ENCODE measurements at regions not wholly inside any gene's neighbourhood (a gene's known extent, or its start where the extent isn't known, plus 50 kb on each side); places are given as distances from the start of the nearest gene placed in this dataset.

DNA sequence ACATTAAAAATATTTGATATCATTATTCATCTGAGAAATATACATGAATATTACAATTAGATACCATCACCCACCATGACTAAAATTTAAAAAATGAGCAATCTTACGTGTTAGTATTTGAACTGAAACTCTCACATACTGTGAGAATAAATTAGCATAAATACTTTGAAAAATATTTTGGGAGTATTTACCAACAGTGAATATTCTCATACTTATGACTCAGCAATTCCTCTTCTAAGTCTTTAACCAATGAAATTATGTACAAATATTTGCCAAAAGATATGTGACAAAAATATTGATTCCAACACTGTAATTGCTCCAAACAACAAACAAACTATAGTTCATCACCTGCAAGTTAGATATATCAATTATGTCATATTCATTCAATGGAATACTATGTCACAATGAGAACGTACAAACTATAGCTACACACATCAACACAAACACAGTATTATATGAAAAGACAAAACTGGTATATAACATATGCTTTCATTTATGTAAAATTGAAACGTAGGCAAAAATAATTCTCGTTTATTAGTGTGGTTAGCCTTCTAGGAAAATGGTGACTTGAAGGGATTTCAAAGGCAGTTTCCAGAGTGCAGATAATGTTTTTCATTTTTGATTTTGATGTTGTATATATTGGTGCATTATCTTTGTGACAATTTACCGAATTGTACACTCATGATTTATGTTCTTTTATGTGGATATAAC lies 742.2 kb downstream of the SLC16A7 start:
- Histone ChIP-seq H3K27ac (ENCODE audit: low read depth in 2 of 2, low read length in 1 of 2) (no peak overlapping the region), H3K27me3 (ENCODE audit: control insufficient read depth in 1 of 2, insufficient read depth in 2 of 2, low read length in 2 of 2) (no peaks in the 10 kb centered on the region), H3K9me3 (ENCODE audit: control insufficient read depth in 2 of 2, insufficient read depth in 1 of 2, low read depth in 1 of 2, low read length in 1 of 2) (no peaks in the 10 kb centered on the region), H3K4me1 (ENCODE audit: control insufficient read depth in 2 of 2, insufficient read depth in 2 of 2, low read length in 1 of 2) (no peaks in the 10 kb centered on the region), H3K36me3 (ENCODE audit: control insufficient read depth in 2 of 2, insufficient read depth in 2 of 2, low read length in 1 of 2) (no peaks in the 10 kb centered on the region), H3K4me3 (ENCODE audit: low read depth in 1 of 2, low read length in 2 of 2) (no peak overlapping the region)
- 78 to 87% methylated on average over 5 of the region's 5 CpGs for WGBS, 2 donors

DNA sequence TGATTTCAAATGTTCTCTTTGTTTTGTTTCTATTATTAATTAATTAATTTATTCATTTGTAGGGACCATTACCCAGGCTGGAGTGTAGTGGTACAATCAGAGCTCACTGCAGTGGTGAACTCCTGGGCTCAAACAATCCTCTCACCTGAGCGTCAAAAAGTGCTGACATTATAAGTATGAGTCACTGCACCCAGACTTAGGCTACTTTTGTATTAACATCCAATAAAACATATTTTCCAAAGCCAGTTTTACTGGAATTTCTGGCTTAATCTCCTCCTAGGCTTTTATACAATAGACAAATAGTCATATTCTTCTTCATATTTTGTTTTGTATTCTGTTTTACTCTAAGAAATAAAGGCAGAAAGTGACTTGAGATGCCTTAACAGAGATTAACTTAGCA lies 749.6 kb downstream of the SLC16A7 start:
- Histone ChIP-seq H3K4me3 (ENCODE audit: low read depth in 1 of 2, low read length in 2 of 2) (no peak overlapping the region), H3K4me1 (ENCODE audit: control insufficient read depth in 2 of 2, insufficient read depth in 2 of 2, low read length in 1 of 2) (no peaks in the 10 kb centered on the region), H3K27me3 (ENCODE audit: control insufficient read depth in 1 of 2, insufficient read depth in 2 of 2, low read length in 2 of 2) (no peaks in the 10 kb centered on the region), H3K9me3 (ENCODE audit: control insufficient read depth in 2 of 2, insufficient read depth in 1 of 2, low read depth in 1 of 2, low read length in 1 of 2) (no peaks in the 10 kb centered on the region), H3K27ac (ENCODE audit: low read depth in 2 of 2, low read length in 1 of 2) (no peak overlapping the region), H3K36me3 (ENCODE audit: control insufficient read depth in 2 of 2, insufficient read depth in 2 of 2, low read length in 1 of 2) (no peaks in the 10 kb centered on the region)
- 46 to 55% methylated on average over 1 of the region's 1 CpG for WGBS, 2 donors

DNA sequence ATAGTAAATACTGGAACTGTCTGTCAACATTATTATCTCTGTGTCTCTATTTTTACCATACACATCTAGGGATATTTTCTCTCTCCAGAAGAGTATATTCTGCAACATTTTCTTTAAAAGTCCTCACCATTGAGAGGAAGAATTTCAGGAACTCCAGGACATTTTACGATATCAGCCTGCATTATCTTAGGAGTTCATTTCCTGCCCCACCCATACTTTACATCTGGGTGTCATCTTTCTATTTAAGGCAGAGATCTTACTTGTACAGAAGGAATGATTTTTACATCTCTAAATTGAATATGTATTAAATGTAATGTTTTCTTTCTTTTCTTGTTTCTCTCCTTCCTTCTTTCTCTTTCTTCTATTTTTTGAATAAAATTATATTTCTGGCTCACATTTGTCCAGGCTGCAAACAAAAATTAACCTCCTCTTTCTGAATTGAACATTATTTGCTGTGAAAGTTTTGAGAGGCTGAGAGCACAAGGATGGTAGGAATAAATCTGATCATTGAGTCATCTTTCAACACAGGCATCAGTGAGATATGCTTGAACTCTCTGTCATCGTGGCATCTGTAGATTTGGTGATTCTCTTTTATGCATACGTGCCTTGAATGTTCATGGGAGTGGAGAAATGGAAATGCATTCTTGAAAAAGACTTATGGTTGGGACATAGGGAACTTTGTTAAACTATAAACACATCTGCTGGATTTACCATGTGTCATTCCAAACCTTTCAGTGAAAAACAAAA lies 753.6 kb downstream of the SLC16A7 start:
- H3K4me1 ChIP-seq (ENCODE audit: control insufficient read depth in 2 of 2, insufficient read depth in 2 of 2, low read length in 1 of 2), result no peaks in the 10 kb centered on the region
- 70 to 86% methylated on average over 3 of the region's 3 CpGs for WGBS, 2 donors
- H3K4me3 ChIP-seq (ENCODE audit: low read depth in 1 of 2, low read length in 2 of 2), result no peak overlapping the region
- no peaks in the 10 kb centered on the region for H3K9me3 ChIP-seq (ENCODE audit: control insufficient read depth in 2 of 2, insufficient read depth in 1 of 2, low read depth in 1 of 2, low read length in 1 of 2)
- no peak overlapping the region for H3K27ac ChIP-seq (ENCODE audit: low read depth in 2 of 2, low read length in 1 of 2)
- peaks cover 0 to 2% of the 10 kb centered on the region in 2 donors for H3K27me3 ChIP-seq (ENCODE audit: control insufficient read depth in 1 of 2, insufficient read depth in 2 of 2, low read length in 2 of 2)
- no peaks in the 10 kb centered on the region for H3K36me3 ChIP-seq (ENCODE audit: control insufficient read depth in 2 of 2, insufficient read depth in 2 of 2, low read length in 1 of 2)

DNA sequence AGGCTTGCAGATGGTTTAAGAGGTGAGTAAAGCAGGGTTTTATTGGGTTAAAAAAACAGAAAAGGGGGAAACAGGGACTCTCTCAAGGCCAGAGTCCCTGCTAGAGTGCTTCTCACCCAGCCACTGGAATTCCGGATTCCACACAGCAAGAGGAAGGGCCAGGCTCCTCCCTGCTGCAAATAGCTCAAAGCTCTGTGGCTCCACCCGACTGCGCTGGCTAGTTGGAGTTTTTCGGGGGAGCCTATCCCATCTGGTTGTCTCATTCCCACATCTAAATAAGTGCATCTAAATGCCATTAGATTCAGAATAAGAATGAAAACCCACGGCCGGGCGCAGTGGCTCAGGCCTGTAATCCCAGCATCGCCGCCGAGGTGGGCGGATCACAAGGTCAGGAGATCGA lies 791.5 kb downstream of the SLC16A7 start:
- Histone ChIP-seq H3K27me3 (ENCODE audit: control insufficient read depth in 1 of 2, insufficient read depth in 2 of 2, low read length in 2 of 2) (no peaks in the 10 kb centered on the region), H3K4me1 (ENCODE audit: control insufficient read depth in 2 of 2, insufficient read depth in 2 of 2, low read length in 1 of 2) (no peaks in the 10 kb centered on the region), H3K36me3 (ENCODE audit: control insufficient read depth in 2 of 2, insufficient read depth in 2 of 2, low read length in 1 of 2) (no peaks in the 10 kb centered on the region), H3K4me3 (ENCODE audit: low read depth in 1 of 2, low read length in 2 of 2) (no peak overlapping the region), H3K27ac (ENCODE audit: low read depth in 2 of 2, low read length in 1 of 2) (no peak overlapping the region), H3K9me3 (ENCODE audit: control insufficient read depth in 2 of 2, insufficient read depth in 1 of 2, low read depth in 1 of 2, low read length in 1 of 2) (peaks cover 2 to 5% of the 10 kb centered on the region in 2 donors)
- WGBS, 2 donors, result 95 to 97% methylated on average over 12 of the region's 12 CpGs

DNA sequence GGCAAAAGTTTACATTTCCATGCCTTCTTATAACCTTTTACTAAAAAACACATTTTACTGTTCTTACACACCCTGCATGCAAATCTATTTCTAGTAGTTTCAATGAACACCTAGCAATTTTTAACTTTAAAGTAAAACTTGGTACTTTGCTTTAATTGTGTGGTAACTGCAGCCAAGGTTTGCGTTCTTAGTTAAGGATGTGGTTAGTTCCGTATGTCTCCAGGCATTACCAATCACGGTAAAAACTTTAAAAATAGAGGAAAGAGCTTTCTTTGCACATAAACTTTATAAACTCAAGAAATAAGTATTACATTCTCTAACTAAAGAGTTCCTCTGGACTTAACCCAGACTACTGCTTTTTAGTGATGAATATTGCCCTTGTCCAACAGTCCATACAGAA lies 795.2 kb downstream of the SLC16A7 start:
- H3K27me3 ChIP-seq (ENCODE audit: control insufficient read depth in 1 of 2, insufficient read depth in 2 of 2, low read length in 2 of 2), result no peaks in the 10 kb centered on the region
- H3K27ac ChIP-seq (ENCODE audit: low read depth in 2 of 2, low read length in 1 of 2), result no peak overlapping the region
- H3K9me3 ChIP-seq (ENCODE audit: control insufficient read depth in 2 of 2, insufficient read depth in 1 of 2, low read depth in 1 of 2, low read length in 1 of 2), result peaks cover 2 to 5% of the 10 kb centered on the region in 2 donors
- no peaks in the 10 kb centered on the region for H3K4me1 ChIP-seq (ENCODE audit: control insufficient read depth in 2 of 2, insufficient read depth in 2 of 2, low read length in 1 of 2)
- 65% methylated on average over 3 of the region's 3 CpGs for WGBS, 2 donors
- H3K36me3 ChIP-seq (ENCODE audit: control insufficient read depth in 2 of 2, insufficient read depth in 2 of 2, low read length in 1 of 2), result no peaks in the 10 kb centered on the region
- H3K4me3 ChIP-seq (ENCODE audit: low read depth in 1 of 2, low read length in 2 of 2), result no peak overlapping the region

DNA sequence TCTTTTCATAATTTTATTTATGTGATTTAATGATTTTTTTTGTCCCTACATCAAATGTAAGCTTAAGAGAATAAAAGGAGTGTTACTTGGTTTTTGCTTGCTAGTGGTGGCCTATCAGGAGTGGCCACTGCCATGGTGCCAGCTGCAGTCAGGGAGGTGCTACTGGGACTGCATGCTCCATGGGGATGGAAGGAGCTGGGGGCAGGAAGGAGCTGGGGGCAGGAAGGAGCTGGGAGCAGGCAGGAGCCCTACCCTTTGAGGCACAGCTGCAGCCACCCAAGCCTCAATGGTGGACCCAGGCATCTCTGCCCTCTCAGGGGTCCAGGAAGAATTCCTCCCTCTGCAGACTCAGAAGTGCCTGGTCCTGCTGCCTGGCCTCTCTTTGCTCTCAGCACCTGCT lies 796.0 kb downstream of the SLC16A7 start:
- H3K27ac ChIP-seq (ENCODE audit: low read depth in 2 of 2, low read length in 1 of 2), result no peak overlapping the region
- no peaks in the 10 kb centered on the region for H3K27me3 ChIP-seq (ENCODE audit: control insufficient read depth in 1 of 2, insufficient read depth in 2 of 2, low read length in 2 of 2)
- no peaks in the 10 kb centered on the region for H3K4me1 ChIP-seq (ENCODE audit: control insufficient read depth in 2 of 2, insufficient read depth in 2 of 2, low read length in 1 of 2)
- peaks cover 2 to 5% of the 10 kb centered on the region in 2 donors for H3K9me3 ChIP-seq (ENCODE audit: control insufficient read depth in 2 of 2, insufficient read depth in 1 of 2, low read depth in 1 of 2, low read length in 1 of 2)
- no peak overlapping the region for H3K4me3 ChIP-seq (ENCODE audit: low read depth in 1 of 2, low read length in 2 of 2)
- H3K36me3 ChIP-seq (ENCODE audit: control insufficient read depth in 2 of 2, insufficient read depth in 2 of 2, low read length in 1 of 2), result no peaks in the 10 kb centered on the region

DNA sequence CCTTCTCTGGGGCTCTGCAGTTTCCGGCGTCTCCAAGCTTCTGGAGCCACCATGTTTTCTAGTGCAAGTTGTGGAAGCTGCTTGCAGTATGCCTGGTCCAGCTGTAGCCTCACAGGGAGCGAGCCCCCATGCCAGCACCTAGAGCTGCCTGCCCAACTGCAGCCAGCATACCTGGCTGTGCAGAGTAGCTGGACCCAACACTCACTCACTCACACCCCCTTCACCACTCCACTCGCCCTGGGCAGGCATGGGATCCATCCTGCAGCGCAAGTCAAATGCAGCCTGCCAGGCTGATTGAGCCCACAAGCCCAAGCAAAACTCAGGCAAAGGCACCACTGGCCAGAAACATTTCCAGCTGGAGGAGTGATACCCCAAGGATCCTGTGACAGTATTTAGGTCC lies 797.3 kb downstream of the SLC16A7 start:
- Histone ChIP-seq H3K36me3 (ENCODE audit: control insufficient read depth in 2 of 2, insufficient read depth in 2 of 2, low read length in 1 of 2) (no peaks in the 10 kb centered on the region), H3K9me3 (ENCODE audit: control insufficient read depth in 2 of 2, insufficient read depth in 1 of 2, low read depth in 1 of 2, low read length in 1 of 2) (peaks cover 2 to 5% of the 10 kb centered on the region in 2 donors), H3K27ac (ENCODE audit: low read depth in 2 of 2, low read length in 1 of 2) (no peak overlapping the region), H3K27me3 (ENCODE audit: control insufficient read depth in 1 of 2, insufficient read depth in 2 of 2, low read length in 2 of 2) (no peaks in the 10 kb centered on the region), H3K4me1 (ENCODE audit: control insufficient read depth in 2 of 2, insufficient read depth in 2 of 2, low read length in 1 of 2) (no peaks in the 10 kb centered on the region), H3K4me3 (ENCODE audit: low read depth in 1 of 2, low read length in 2 of 2) (no peak overlapping the region)
- 83 to 85% methylated on average over 5 of the region's 5 CpGs for WGBS, 2 donors

DNA sequence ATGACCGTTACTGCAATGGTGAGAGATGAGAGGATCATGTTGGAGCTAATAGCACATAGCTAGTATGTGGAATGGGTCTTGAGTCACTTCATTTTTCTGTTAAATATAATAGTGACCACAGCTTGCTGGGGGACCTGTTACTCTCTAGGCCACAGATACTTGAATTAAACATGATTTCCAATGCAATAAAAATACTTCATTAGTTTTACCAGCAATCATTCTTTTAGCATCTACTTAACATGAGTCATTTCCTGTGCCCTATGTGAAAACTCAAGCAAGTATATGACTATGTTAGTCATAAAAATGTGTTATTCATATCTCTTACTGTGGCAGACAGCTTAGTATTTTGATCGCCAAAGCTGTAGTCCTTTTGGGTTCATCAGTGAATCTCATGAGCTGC lies 798.8 kb downstream of the SLC16A7 start:
- no peak overlapping the region for H3K4me3 ChIP-seq (ENCODE audit: low read depth in 1 of 2, low read length in 2 of 2)
- H3K27me3 ChIP-seq (ENCODE audit: control insufficient read depth in 1 of 2, insufficient read depth in 2 of 2, low read length in 2 of 2), result no peaks in the 10 kb centered on the region
- peaks cover 0 to 5% of the 10 kb centered on the region in 2 donors for H3K9me3 ChIP-seq (ENCODE audit: control insufficient read depth in 2 of 2, insufficient read depth in 1 of 2, low read depth in 1 of 2, low read length in 1 of 2)
- 80 to 83% methylated on average over 2 of the region's 2 CpGs for WGBS, 2 donors
- no peaks in the 10 kb centered on the region for H3K4me1 ChIP-seq (ENCODE audit: control insufficient read depth in 2 of 2, insufficient read depth in 2 of 2, low read length in 1 of 2)
- no peaks in the 10 kb centered on the region for H3K36me3 ChIP-seq (ENCODE audit: control insufficient read depth in 2 of 2, insufficient read depth in 2 of 2, low read length in 1 of 2)
- H3K27ac ChIP-seq (ENCODE audit: low read depth in 2 of 2, low read length in 1 of 2), result no peak overlapping the region

DNA sequence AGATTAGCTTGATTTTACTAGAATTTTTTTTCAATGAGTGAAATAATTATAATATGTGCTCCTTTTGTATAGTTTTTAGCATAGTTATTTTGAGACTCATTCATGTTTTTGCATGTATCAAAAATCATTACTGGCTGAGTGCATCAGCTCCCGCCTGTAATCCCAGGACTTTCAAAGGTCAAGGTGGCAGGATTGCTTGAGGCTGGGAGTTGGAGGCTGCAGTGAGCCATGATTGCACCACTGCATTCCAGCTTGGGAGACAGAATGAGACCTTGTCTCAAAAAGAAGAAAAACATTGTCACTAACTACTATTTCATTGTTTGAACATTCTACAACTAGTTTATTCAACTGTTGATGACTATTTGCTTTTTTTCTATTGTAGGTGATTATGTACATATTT lies 802.7 kb downstream of the SLC16A7 start:
- no peaks in the 10 kb centered on the region for H3K9me3 ChIP-seq (ENCODE audit: control insufficient read depth in 2 of 2, insufficient read depth in 1 of 2, low read depth in 1 of 2, low read length in 1 of 2)
- no peak overlapping the region for H3K4me3 ChIP-seq (ENCODE audit: low read depth in 1 of 2, low read length in 2 of 2)
- H3K27me3 ChIP-seq (ENCODE audit: control insufficient read depth in 1 of 2, insufficient read depth in 2 of 2, low read length in 2 of 2), result no peaks in the 10 kb centered on the region
- H3K36me3 ChIP-seq (ENCODE audit: control insufficient read depth in 2 of 2, insufficient read depth in 2 of 2, low read length in 1 of 2), result no peaks in the 10 kb centered on the region
- 73 to 79% methylated on average over 1 of the region's 1 CpG for WGBS, 2 donors
- H3K27ac ChIP-seq (ENCODE audit: low read depth in 2 of 2, low read length in 1 of 2), result no peak overlapping the region
- H3K4me1 ChIP-seq (ENCODE audit: control insufficient read depth in 2 of 2, insufficient read depth in 2 of 2, low read length in 1 of 2), result no peaks in the 10 kb centered on the region

DNA sequence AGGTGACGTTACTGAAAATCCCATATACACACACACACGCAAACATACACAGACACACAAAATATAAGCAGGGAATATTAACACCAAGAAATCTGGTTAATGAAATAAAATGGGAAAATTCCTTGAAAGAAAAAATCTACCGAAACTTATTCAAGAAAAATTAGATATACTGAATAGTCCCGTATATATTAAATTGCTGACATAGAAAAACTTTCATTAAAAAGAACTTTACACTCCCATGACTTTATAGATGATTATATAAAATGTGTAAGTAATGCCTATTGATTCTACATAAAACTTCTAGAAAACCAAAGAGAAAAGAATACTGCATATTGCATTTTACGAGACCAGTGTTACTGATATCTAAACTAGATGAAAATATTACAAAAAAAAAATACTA lies 803.2 kb downstream of the SLC16A7 start:
- WGBS, 2 donors, result 94 to 95% methylated on average over 5 of the region's 5 CpGs
- Histone ChIP-seq H3K4me3 (ENCODE audit: low read depth in 1 of 2, low read length in 2 of 2) (no peak overlapping the region), H3K4me1 (ENCODE audit: control insufficient read depth in 2 of 2, insufficient read depth in 2 of 2, low read length in 1 of 2) (no peaks in the 10 kb centered on the region), H3K36me3 (ENCODE audit: control insufficient read depth in 2 of 2, insufficient read depth in 2 of 2, low read length in 1 of 2) (no peaks in the 10 kb centered on the region), H3K27me3 (ENCODE audit: control insufficient read depth in 1 of 2, insufficient read depth in 2 of 2, low read length in 2 of 2) (no peaks in the 10 kb centered on the region), H3K9me3 (ENCODE audit: control insufficient read depth in 2 of 2, insufficient read depth in 1 of 2, low read depth in 1 of 2, low read length in 1 of 2) (no peaks in the 10 kb centered on the region), H3K27ac (ENCODE audit: low read depth in 2 of 2, low read length in 1 of 2) (no peak overlapping the region)
